WTC11 (cell line): ENCODE measurements at regions not wholly inside any gene's neighbourhood (a gene's known extent, or its start where the extent isn't known, plus 50 kb on each side); places are given as distances from the start of the nearest gene placed in this dataset.

Source experiments
- ATAC-seq: fragments of 200-7000 bp; cut with Tn5 transposase; 2 replicates; pipeline ENCODE4 v1.10.0; 2021; ENCODE audit warnings: mild to moderate bottlenecking, moderate library complexity
- CTCF ChIA-PET: fragments of 300-600 bp; sonication (Branson Sonifier 250); formaldehyde crosslinking; loops from one replicate; lab custom pipeline; 2021; ENCODE audit warnings: antibody characterized with exemption; lab: Charles Lee
- POLR2A ChIA-PET: fragments of 350-600 bp; sonication (Branson Sonifier 250); formaldehyde crosslinking; loops from one replicate; lab custom pipeline; 2021; ENCODE audit warnings: antibody characterized with exemption; lab: Charles Lee
- DNase-seq: peaks from one replicate; pipeline ENCODE4 v3.0.0; 2021; ENCODE audit warnings: low spot score
- H3K27ac Mint-ChIP-seq: 2 replicates; pipeline ENCODE4 v1.8.0; 2021; ENCODE audit warnings: mixed read lengths
- H3K27me3 Mint-ChIP-seq: 2 replicates; pipeline ENCODE4 v1.8.0; 2021; ENCODE audit warnings: low read depth, mild to moderate bottlenecking, moderate library complexity, mixed read lengths
- H3K36me3 Mint-ChIP-seq: 2 replicates; pipeline ENCODE4 v1.8.0; 2021; ENCODE audit warnings: mixed read lengths
- H3K4me1 Mint-ChIP-seq: 2 replicates; pipeline ENCODE4 v1.8.0; 2022; ENCODE audit warnings: mixed read lengths
- H3K4me3 Mint-ChIP-seq: 2 replicates; pipeline ENCODE4 v1.8.0; 2021; ENCODE audit warnings: mild to moderate bottlenecking, moderate library complexity, mixed read lengths
- H3K9me3 Mint-ChIP-seq: 2 replicates; pipeline ENCODE4 v1.8.0; 2021; ENCODE audit warnings: mixed read lengths
- ATF1 ChIP-seq: sonication (generic); formaldehyde crosslinking; IDR thresholded peaks from 2 replicates; pipeline ENCODE4 v1.8.1; 2023; ENCODE audit warnings: mild to moderate bottlenecking, moderate library complexity, missing genetic modification reagents
- CDX4 ChIP-seq: fragments of 250-450 bp; sonication (Bioruptor Pico); IDR thresholded peaks from 2 replicates; pipeline ENCODE4 v1.9.0; 2021; ENCODE audit warnings: moderate library complexity, mild to moderate bottlenecking, inconsistent platforms, borderline replicate concordance
- ERG ChIP-seq: fragments of 250-450 bp; sonication (Bioruptor Pico); IDR thresholded peaks from 2 replicates; pipeline ENCODE4 v1.8.0; 2021; ENCODE audit warnings: mild to moderate bottlenecking
- FOXP4 ChIP-seq: sonication (generic); formaldehyde crosslinking; IDR thresholded peaks from 2 replicates; pipeline ENCODE4 v1.8.0; 2022; ENCODE audit warnings: mild to moderate bottlenecking, missing genetic modification reagents
- GABPB1 ChIP-seq: sonication (generic); formaldehyde crosslinking; IDR thresholded peaks from 2 replicates; pipeline ENCODE4 v1.8.1; 2023; ENCODE audit warnings: mild to moderate bottlenecking, missing genetic modification reagents
- GTF2I ChIP-seq: fragments of 250-450 bp; sonication (Bioruptor Pico); conservative IDR thresholded peaks from 2 replicates; pipeline ENCODE4 v1.4.0; 2021; ENCODE audit warnings: mild to moderate bottlenecking
- JAZF1 ChIP-seq: fragments of 250-450 bp; sonication (Bioruptor Pico); IDR thresholded peaks from 2 replicates; pipeline ENCODE4 v1.9.0; 2021; ENCODE audit warnings: moderate library complexity, mild to moderate bottlenecking, inconsistent platforms
- JUN ChIP-seq: sonication (generic); formaldehyde crosslinking; IDR thresholded peaks from 2 replicates; pipeline ENCODE4 v1.8.0; 2023; ENCODE audit warnings: mild to moderate bottlenecking, missing genetic modification reagents
- KAT7 ChIP-seq: sonication (generic); formaldehyde crosslinking; IDR thresholded peaks from 2 replicates; pipeline ENCODE4 v1.8.1; 2023; ENCODE audit warnings: missing genetic modification reagents, mild to moderate bottlenecking, borderline replicate concordance
- NFE2L1 ChIP-seq: sonication (generic); formaldehyde crosslinking; IDR thresholded peaks from 2 replicates; pipeline ENCODE4 v1.8.1; 2023; ENCODE audit warnings: missing genetic modification reagents
- STAT6 ChIP-seq: sonication (generic); formaldehyde crosslinking; conservative IDR thresholded peaks from 2 replicates; pipeline ENCODE4 v1.8.1; 2023; ENCODE audit warnings: mild to moderate bottlenecking, low read depth, missing genetic modification reagents, moderate library complexity
- TP53 ChIP-seq: sonication (generic); formaldehyde crosslinking; IDR thresholded peaks from 2 replicates; pipeline ENCODE4 v1.8.1; 2023; ENCODE audit warnings: mild to moderate bottlenecking, missing genetic modification reagents
- USF1 ChIP-seq: sonication (generic); formaldehyde crosslinking; IDR thresholded peaks from 2 replicates; pipeline ENCODE4 v1.8.0; 2022; ENCODE audit warnings: mild to moderate bottlenecking, missing genetic modification reagents
- ZNF219 ChIP-seq: sonication (generic); formaldehyde crosslinking; IDR thresholded peaks from 2 replicates; pipeline ENCODE4 v1.8.0; 2023; ENCODE audit warnings: missing genetic modification reagents, mild to moderate bottlenecking, borderline replicate concordance
- ZNF317 ChIP-seq: sonication (generic); formaldehyde crosslinking; IDR thresholded peaks from 2 replicates; pipeline ENCODE4 v1.8.1; 2023; ENCODE audit warnings: low read depth, mild to moderate bottlenecking, moderate library complexity, missing genetic modification reagents, borderline replicate concordance
- ZNF423 ChIP-seq: fragments of 250-450 bp; sonication (Bioruptor Pico); IDR thresholded peaks from 2 replicates; pipeline ENCODE4 v2.1.2; 2022; ENCODE audit warnings: mild to moderate bottlenecking, moderate library complexity
- ZNF671 ChIP-seq: fragments of 250-450 bp; sonication (Bioruptor Pico); IDR thresholded peaks from 2 replicates; pipeline ENCODE4 v1.8.0; 2021; ENCODE audit warnings: mild to moderate bottlenecking

GRCh38 chr16:73529303-73530012 lies 481.5 kb upstream of the ZFHX3 start (continued):
- TF ChIP-seq STAT6 (CRISPR knock-in tag) (no peak), CDX4 (CRISPR knock-in tag) (no peak), TP53 (no peak), JUN (CRISPR knock-in tag) (no peak), ZNF671 (CRISPR knock-in tag) (no peak), JAZF1 (CRISPR knock-in tag) (no peak), FOXP4 (CRISPR knock-in tag) (no peak), ZNF219 (CRISPR knock-in tag) (no peak), KAT7 (CRISPR knock-in tag) (no peak), ZNF423 (CRISPR knock-in tag) (no peak), NFE2L1 (no peak), ZNF317 (no peak)

GRCh38 chr16:73527187-73527586 lies 479.3 kb upstream of the ZFHX3 start:
- POLR2A ChIA-PET, result no interaction called here
- Mint-ChIP-seq H3K9me3 (peaks cover 6% of the 10 kb centered on the region), H3K27ac (no peak overlapping the region), H3K27me3 (no peaks in the 10 kb centered on the region), H3K4me1 (peaks cover 27% of the 10 kb centered on the region), H3K36me3 (peaks cover under 1% of the 10 kb centered on the region; the same call in 1 of the 2 replicates), H3K4me3 (no peak overlapping the region)
- TF ChIP-seq ATF1 (no peak), ZNF423 (CRISPR knock-in tag) (no peak), GABPB1 (no peak), ERG (no peak), USF1 (no peak), JUN (CRISPR knock-in tag) (no peak), GTF2I (CRISPR knock-in tag) (no peak), KAT7 (CRISPR knock-in tag) (no peak)
- CTCF ChIA-PET, result no interaction called here
- DNase-seq (no peak), ATAC-seq (no peak)
